H1 (cell line): ENCODE measurements at regions not wholly inside any gene's neighbourhood (a gene's known extent, or its start where the extent isn't known, plus 50 kb on each side); places are given as distances from the start of the nearest gene placed in this dataset.

Source experiments
- ASH2L ChIP-seq: fragments of 200-600, 300-600 bp; sonication (generic); IDR thresholded peaks from one replicate; pipeline ENCODE4 v1.7.1; 2017; ENCODE audit warnings: low read length
- ATF2 ChIP-seq: IDR thresholded peaks from 2 replicates; pipeline ENCODE4 v1.6.1; 2012; ENCODE audit warnings: low read length, inconsistent platforms
- ATF3 ChIP-seq: IDR thresholded peaks from 2 replicates; pipeline ENCODE4 v1.6.1; 2011; ENCODE audit warnings: low read depth, mild to moderate bottlenecking, low read length; ENCODE audit not compliant: insufficient read depth
- CBX5 ChIP-seq: fragments of 300-800, 300-1000 bp; sonication (generic); IDR thresholded peaks from 2 replicates; pipeline ENCODE4 v1.7.1; 2016; ENCODE audit warnings: antibody characterized with exemption, low read length, low read depth
- CTCF ChIP-seq, 3 experiments: IDR thresholded peaks; 1 replicate in 2 of 3; 2 replicates in 1 of 3; pipeline versions ENCODE4 v1.5.1 to v1.6.1; 2011; ENCODE audit warnings: low read length in 3 of 3, mild to moderate bottlenecking in 3 of 3, inconsistent platforms in 2 of 3, low read depth in 1 of 3, moderate library complexity in 1 of 3; ENCODE audit not compliant: insufficient read depth in 1 of 3; ENCODE audit errors: control extremely low read depth in 1 of 3
- EZH2 ChIP-seq: fragments of 200-600 bp; sonication (generic); IDR thresholded peaks from 2 replicates; pipeline ENCODE4 v1.7.1; 2012; ENCODE audit warnings: low read depth, mild to moderate bottlenecking, moderate library complexity, low read length, inconsistent platforms; ENCODE audit not compliant: severe bottlenecking
- MAX ChIP-seq: IDR thresholded peaks from 2 replicates; pipeline ENCODE4 v1.6.1; 2012; ENCODE audit warnings: inconsistent platforms
- POLR2A ChIP-seq, 2 experiments: IDR thresholded peaks; 1 replicate in 1 of 2; 2 replicates in 1 of 2; pipeline ENCODE4 v1.6.1; 2011; ENCODE audit warnings: low read depth in 2 of 2, low read length in 2 of 2, mild to moderate bottlenecking in 2 of 2; ENCODE audit errors: control extremely low read depth in 1 of 2
- TEAD4 ChIP-seq: IDR thresholded peaks from 2 replicates; pipeline ENCODE4 v1.6.1; 2012; ENCODE audit warnings: low read depth, low read length, inconsistent platforms, mixed read lengths

GRCh38 chr4:62533573-62533972 lies 1333.4 kb downstream of the ADGRL3 start:
- no peak for TF ChIP-seq CTCF (IDR thresholded peaks at IDR 0.05; ENCODE audit: control extremely low read depth in 1 of 3, insufficient read depth in 1 of 3, low read depth in 1 of 3, low read length in 3 of 3)
- TF ChIP-seq MAX = no peak
- no peak for TF ChIP-seq POLR2A (IDR thresholded peaks at IDR 0.05; ENCODE audit: control extremely low read depth in 1 of 2, low read depth in 2 of 2, low read length in 2 of 2)
- no peak for TF ChIP-seq EZH2
- TF ChIP-seq ATF3 = no peak
- no peak for TF ChIP-seq TEAD4
- TF ChIP-seq ATF2 = no peak
- TF ChIP-seq CBX5 = no peak
- TF ChIP-seq ASH2L = no peak
